ENCODE measurements at regions not wholly inside any gene's neighbourhood (a gene's known extent, or its start where the extent isn't known, plus 50 kb on each side); places are given as distances from the start of the nearest gene placed in this dataset.

DNA sequence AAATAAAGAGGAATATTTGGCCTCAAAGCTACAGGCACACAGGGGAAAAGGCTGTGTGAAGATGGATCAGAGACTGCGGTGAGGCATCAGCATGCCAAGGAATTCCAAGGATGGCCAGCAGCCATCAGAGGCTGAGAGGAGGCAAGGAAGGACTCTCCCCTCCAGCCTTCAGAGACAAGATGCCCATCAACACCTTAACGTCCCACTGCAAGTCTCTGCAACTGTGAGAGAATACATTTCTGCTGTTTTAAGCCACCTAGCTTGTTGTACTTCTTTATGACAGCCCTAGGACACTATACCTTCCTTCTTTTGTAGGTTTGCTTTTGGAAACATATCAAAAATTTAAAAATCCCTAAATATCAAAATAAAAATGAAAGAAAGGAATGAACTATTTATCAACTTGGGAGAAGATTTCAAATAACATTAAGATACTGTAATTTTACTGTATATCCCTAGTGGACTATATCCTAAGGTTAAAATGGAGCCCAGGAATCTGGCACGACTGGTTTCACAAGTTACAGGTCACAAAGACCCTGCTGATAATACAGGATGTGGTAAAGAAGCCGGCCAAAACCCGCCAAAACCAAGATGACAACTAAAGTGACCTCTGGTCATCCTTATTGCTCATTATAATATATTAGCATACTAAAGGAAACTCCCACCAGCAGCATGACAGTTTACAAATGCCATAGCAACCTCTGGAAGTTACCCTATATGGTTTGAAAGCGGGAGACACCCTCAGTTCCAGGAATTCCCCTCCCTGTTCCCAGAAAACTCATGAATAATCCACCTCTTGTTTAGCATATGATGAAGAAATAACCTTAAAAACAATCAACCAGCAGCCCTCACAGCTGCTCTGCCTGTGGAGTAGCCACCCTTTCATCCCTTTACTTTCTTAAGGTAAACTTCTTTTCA lies 185.2 kb downstream of the AVL9 start:
- H3K9me3 ChIP-seq = no peaks in the 10 kb centered on the region
- H3K27ac ChIP-seq = no peak overlapping the region
- TF ChIP-seq, protein P1, sequence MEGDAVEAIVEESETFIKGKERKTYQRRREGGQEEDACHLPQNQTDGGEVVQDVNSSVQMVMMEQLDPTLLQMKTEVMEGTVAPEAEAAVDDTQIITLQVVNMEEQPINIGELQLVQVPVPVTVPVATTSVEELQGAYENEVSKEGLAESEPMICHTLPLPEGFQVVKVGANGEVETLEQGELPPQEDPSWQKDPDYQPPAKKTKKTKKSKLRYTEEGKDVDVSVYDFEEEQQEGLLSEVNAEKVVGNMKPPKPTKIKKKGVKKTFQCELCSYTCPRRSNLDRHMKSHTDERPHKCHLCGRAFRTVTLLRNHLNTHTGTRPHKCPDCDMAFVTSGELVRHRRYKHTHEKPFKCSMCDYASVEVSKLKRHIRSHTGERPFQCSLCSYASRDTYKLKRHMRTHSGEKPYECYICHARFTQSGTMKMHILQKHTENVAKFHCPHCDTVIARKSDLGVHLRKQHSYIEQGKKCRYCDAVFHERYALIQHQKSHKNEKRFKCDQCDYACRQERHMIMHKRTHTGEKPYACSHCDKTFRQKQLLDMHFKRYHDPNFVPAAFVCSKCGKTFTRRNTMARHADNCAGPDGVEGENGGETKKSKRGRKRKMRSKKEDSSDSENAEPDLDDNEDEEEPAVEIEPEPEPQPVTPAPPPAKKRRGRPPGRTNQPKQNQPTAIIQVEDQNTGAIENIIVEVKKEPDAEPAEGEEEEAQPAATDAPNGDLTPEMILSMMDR (IDR thresholded peaks at IDR 0.05) = no peak

DNA sequence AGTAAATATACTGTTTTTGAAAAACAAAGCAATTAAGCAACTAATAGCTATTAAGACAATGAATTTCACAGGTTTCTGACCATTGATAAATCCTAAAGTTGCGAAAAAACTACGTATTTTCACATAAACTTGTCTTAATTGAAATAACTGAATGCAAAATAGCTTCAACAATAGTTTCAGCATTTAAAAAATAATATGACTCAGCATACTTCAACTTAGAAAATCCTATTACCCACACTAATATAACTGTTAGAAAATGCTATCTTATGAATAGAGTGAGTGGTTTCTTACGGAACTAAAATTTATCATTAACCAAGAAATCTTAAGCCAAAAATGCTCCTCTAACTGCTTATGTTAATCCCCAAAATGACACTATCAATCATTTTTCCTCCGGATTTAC lies 183.9 kb downstream of the AVL9 start:
- DNase-seq (ENCODE audit: low spot score) = no peak
- no peaks in the 10 kb centered on the region for H3K36me3 ChIP-seq
- TF ChIP-seq, protein P1 (IDR thresholded peaks at IDR 0.05) = no peak
- no peaks in the 10 kb centered on the region for H3K4me1 ChIP-seq (ENCODE audit: control insufficient read depth in 1 of 2, low read depth in 2 of 2)
- H3K4me3 ChIP-seq = no peak overlapping the region
- no peak overlapping the region for H3K27ac ChIP-seq
- no peak for ATAC-seq (ENCODE audit: insufficient number of reproducible peaks, low FRiP score, low read depth)
- no peaks in the 10 kb centered on the region for H3K9me3 ChIP-seq
- H3K27me3 ChIP-seq (replicated peaks; ENCODE audit: insufficient read depth) = no peaks in the 10 kb centered on the region

More for the DNA sequence above, 185.2 kb downstream of the AVL9 start:
- ATAC-seq (ENCODE audit: insufficient number of reproducible peaks, low FRiP score, low read depth) (no peak), DNase-seq (ENCODE audit: low spot score) (no peak)
- H3K4me1 ChIP-seq (ENCODE audit: control insufficient read depth in 1 of 2, low read depth in 2 of 2) = no peaks in the 10 kb centered on the region
- H3K36me3 ChIP-seq = no peaks in the 10 kb centered on the region
- no peak overlapping the region for H3K4me3 ChIP-seq
- no peaks in the 10 kb centered on the region for H3K27me3 ChIP-seq (replicated peaks; ENCODE audit: insufficient read depth)

DNA sequence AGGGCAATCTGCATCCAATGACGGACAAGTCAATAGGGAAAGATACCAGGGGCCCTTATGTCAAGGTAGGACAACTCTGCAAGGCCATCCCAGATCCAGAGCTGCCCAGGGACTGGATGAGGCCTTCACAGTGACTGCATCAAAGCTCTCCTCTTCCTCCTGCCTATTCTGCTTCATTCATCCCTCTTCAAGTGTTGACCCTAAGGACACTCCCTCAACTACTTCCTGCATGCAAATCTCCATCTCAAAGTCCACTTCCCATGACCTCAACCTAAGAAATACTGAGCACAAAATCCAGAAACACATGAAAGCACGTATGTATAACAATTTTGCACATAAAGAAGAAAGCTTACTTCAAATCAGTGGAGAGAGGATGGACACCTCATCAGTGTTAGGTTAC lies 182.3 kb downstream of the AVL9 start:
- no peaks in the 10 kb centered on the region for H3K4me1 ChIP-seq (ENCODE audit: control insufficient read depth in 1 of 2, low read depth in 2 of 2)
- TF ChIP-seq, protein P1 (IDR thresholded peaks at IDR 0.05) = no peak
- ATAC-seq (ENCODE audit: insufficient number of reproducible peaks, low FRiP score, low read depth) = no peak

DNA sequence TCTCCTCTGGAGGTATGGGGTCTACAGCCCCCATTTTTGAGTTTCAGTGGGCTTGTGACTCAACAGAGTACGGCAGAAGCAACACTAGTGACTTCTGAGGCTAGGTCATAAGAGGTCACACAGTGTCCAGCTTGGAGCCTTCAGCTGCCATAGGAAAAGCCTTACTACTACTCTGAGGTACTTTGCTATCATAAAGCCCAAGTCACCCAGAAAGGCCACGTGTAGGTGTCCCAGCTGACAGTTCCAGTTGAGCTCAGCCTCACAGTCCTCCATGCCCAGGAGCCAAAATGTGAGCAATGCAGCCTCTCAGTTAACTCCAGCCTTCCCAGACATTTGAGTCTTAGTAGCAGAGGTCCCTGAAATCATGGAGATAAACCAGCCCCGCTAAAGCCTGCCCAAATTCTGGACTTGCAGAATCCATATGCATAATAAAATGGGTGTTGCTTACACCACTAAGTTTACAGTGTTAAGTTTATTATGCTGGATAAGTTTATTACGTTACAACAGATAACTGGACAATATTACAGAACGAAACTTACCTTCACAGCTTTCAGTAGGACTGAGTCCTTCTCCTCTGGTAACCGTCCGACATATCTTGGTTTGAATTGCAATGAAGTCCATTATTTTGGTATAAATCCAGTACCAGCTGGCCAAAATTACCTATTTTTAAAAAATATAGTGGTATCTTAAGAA lies 181.1 kb downstream of the AVL9 start:
- ATAC-seq (ENCODE audit: insufficient number of reproducible peaks, low FRiP score, low read depth) (no peak), DNase-seq (ENCODE audit: low spot score) (no peak)
- H3K4me1 ChIP-seq (ENCODE audit: control insufficient read depth in 1 of 2, low read depth in 2 of 2) = no peaks in the 10 kb centered on the region
- H3K9me3 ChIP-seq = no peaks in the 10 kb centered on the region
- H3K27ac ChIP-seq = no peak overlapping the region
- H3K36me3 ChIP-seq = no peaks in the 10 kb centered on the region
- TF ChIP-seq, protein P1 (IDR thresholded peaks at IDR 0.05) = no peak
- H3K4me3 ChIP-seq = no peak overlapping the region
- no peaks in the 10 kb centered on the region for H3K27me3 ChIP-seq (replicated peaks; ENCODE audit: insufficient read depth)

More for the DNA sequence above, 182.3 kb downstream of the AVL9 start:
- H3K9me3 ChIP-seq = no peaks in the 10 kb centered on the region
- H3K27ac ChIP-seq = no peak overlapping the region
- H3K36me3 ChIP-seq = no peaks in the 10 kb centered on the region
- no peak overlapping the region for H3K4me3 ChIP-seq
- no peak for DNase-seq (ENCODE audit: low spot score)
- H3K27me3 ChIP-seq (replicated peaks; ENCODE audit: insufficient read depth) = no peaks in the 10 kb centered on the region

DNA sequence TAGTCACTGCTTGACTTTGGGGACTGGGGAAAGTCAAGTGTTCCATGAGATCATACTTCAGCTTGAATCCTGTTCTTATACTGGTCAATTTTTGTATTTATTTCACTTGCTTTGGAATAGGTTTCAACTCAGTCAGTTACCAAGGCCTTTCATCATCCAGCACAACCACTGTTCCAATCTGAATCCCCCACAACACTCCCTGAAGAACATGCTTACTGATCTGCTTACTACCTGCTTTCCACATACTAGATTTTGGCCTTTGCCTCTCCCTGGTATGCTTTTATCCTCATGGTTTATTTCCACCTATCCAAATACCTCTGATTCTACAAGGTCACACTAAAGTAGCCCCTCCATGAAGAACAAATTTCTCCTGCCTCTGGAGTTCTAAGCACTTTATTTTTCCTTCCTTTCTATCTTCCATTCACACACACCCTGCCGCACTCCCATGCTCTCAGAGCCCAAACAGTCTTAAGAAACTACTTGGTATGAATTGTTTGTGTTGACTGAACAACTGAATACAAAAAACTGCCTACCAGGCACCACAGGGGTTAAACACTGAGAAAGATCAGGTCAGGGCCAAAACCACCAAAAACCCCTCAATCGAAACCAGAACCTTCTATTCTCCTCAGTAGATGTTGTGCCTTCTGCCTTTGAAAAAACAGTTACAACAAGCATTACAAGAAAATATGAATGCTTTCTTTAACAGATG lies 178.1 kb downstream of the AVL9 start:
- H3K27me3 ChIP-seq (replicated peaks; ENCODE audit: insufficient read depth) = no peaks in the 10 kb centered on the region
- no peaks in the 10 kb centered on the region for H3K36me3 ChIP-seq
- TF ChIP-seq, protein P1 (IDR thresholded peaks at IDR 0.05) = no peak
- H3K27ac ChIP-seq = no peak overlapping the region
- no peak for DNase-seq (ENCODE audit: low spot score)
- H3K9me3 ChIP-seq = no peaks in the 10 kb centered on the region
- no peak overlapping the region for H3K4me3 ChIP-seq
- no peak for ATAC-seq (ENCODE audit: insufficient number of reproducible peaks, low FRiP score, low read depth)
- peaks cover 0 to 8% of the 10 kb centered on the region in 2 donors for H3K4me1 ChIP-seq (ENCODE audit: control insufficient read depth in 1 of 2, low read depth in 2 of 2)

All from thoracic aorta (tissue), 2 donors.